ENCODE measurements at regions not wholly inside any gene's neighbourhood (a gene's known extent, or its start where the extent isn't known, plus 50 kb on each side); places are given as distances from the start of the nearest gene placed in this dataset.

DNA sequence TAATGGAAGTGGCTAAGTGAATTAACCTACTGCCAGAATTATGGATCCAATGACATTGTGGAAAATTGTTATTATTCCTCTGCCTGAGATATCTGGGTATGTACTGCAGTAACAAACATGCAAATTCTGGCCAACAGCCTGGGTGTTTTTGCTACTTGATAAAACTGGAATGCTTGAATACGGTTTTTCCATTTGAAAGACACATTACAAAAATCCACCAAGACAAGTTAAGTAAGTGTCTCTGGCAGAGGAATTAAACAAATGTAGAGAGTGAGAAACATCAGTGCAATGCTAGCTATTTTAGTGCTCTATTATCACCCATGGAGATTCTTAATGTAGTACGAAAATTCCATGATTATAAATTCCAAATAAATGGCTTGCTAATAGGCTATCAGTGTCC is 312.4 kb upstream of the MEIS1 start:
- no peak for DNase-seq (ENCODE audit: low read depth in 1 of 2, low spot score in 1 of 2)

GRCh38 chr2:66121946-66122345 is 313.0 kb upstream of the MEIS1 start:
- DNase-seq (ENCODE audit: low read depth in 1 of 2, low spot score in 1 of 2) = no peak
- H3K27me3 ChIP-seq (ENCODE audit: insufficient read depth, poor library complexity, severe bottlenecking) = no peaks in the 10 kb centered on the region
- H3K27ac ChIP-seq (replicated peaks) = no peak overlapping the region
- TF ChIP-seq, protein P1, sequence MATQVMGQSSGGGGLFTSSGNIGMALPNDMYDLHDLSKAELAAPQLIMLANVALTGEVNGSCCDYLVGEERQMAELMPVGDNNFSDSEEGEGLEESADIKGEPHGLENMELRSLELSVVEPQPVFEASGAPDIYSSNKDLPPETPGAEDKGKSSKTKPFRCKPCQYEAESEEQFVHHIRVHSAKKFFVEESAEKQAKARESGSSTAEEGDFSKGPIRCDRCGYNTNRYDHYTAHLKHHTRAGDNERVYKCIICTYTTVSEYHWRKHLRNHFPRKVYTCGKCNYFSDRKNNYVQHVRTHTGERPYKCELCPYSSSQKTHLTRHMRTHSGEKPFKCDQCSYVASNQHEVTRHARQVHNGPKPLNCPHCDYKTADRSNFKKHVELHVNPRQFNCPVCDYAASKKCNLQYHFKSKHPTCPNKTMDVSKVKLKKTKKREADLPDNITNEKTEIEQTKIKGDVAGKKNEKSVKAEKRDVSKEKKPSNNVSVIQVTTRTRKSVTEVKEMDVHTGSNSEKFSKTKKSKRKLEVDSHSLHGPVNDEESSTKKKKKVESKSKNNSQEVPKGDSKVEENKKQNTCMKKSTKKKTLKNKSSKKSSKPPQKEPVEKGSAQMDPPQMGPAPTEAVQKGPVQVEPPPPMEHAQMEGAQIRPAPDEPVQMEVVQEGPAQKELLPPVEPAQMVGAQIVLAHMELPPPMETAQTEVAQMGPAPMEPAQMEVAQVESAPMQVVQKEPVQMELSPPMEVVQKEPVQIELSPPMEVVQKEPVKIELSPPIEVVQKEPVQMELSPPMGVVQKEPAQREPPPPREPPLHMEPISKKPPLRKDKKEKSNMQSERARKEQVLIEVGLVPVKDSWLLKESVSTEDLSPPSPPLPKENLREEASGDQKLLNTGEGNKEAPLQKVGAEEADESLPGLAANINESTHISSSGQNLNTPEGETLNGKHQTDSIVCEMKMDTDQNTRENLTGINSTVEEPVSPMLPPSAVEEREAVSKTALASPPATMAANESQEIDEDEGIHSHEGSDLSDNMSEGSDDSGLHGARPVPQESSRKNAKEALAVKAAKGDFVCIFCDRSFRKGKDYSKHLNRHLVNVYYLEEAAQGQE (IDR thresholded peaks at IDR 0.05; ENCODE audit: insufficient replicate concordance, low read depth) = no peak
- TF ChIP-seq, protein P2, sequence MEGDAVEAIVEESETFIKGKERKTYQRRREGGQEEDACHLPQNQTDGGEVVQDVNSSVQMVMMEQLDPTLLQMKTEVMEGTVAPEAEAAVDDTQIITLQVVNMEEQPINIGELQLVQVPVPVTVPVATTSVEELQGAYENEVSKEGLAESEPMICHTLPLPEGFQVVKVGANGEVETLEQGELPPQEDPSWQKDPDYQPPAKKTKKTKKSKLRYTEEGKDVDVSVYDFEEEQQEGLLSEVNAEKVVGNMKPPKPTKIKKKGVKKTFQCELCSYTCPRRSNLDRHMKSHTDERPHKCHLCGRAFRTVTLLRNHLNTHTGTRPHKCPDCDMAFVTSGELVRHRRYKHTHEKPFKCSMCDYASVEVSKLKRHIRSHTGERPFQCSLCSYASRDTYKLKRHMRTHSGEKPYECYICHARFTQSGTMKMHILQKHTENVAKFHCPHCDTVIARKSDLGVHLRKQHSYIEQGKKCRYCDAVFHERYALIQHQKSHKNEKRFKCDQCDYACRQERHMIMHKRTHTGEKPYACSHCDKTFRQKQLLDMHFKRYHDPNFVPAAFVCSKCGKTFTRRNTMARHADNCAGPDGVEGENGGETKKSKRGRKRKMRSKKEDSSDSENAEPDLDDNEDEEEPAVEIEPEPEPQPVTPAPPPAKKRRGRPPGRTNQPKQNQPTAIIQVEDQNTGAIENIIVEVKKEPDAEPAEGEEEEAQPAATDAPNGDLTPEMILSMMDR (IDR thresholded peaks at IDR 0.05; ENCODE audit: insufficient read depth, low read length) = no peak
- TF ChIP-seq SPI1 (IDR thresholded peaks at IDR 0.05; ENCODE audit: borderline replicate concordance, low read depth) (no peak), GABPA (IDR thresholded peaks at IDR 0.05; ENCODE audit: low read depth) (no peak), POLR2AphosphoS5 (IDR thresholded peaks at IDR 0.05; ENCODE audit: low read depth) (no peak)
- no peak overlapping the region for H3K4me3 ChIP-seq (replicated peaks; ENCODE audit: insufficient read depth, low read length)

More for the DNA sequence above, 312.4 kb upstream of the MEIS1 start:
- TF ChIP-seq, protein P1 (IDR thresholded peaks at IDR 0.05; ENCODE audit: insufficient replicate concordance, low read depth) = no peak
- TF ChIP-seq SPI1 (IDR thresholded peaks at IDR 0.05; ENCODE audit: borderline replicate concordance, low read depth) (no peak), POLR2AphosphoS5 (IDR thresholded peaks at IDR 0.05; ENCODE audit: low read depth) (no peak)
- TF ChIP-seq, protein P2 (IDR thresholded peaks at IDR 0.05; ENCODE audit: insufficient read depth, low read length) = no peak
- Histone ChIP-seq H3K27me3 (ENCODE audit: insufficient read depth, poor library complexity, severe bottlenecking) (no peaks in the 10 kb centered on the region), H3K4me3 (replicated peaks; ENCODE audit: insufficient read depth, low read length) (no peak overlapping the region), H3K27ac (replicated peaks) (no peak overlapping the region)

DNA sequence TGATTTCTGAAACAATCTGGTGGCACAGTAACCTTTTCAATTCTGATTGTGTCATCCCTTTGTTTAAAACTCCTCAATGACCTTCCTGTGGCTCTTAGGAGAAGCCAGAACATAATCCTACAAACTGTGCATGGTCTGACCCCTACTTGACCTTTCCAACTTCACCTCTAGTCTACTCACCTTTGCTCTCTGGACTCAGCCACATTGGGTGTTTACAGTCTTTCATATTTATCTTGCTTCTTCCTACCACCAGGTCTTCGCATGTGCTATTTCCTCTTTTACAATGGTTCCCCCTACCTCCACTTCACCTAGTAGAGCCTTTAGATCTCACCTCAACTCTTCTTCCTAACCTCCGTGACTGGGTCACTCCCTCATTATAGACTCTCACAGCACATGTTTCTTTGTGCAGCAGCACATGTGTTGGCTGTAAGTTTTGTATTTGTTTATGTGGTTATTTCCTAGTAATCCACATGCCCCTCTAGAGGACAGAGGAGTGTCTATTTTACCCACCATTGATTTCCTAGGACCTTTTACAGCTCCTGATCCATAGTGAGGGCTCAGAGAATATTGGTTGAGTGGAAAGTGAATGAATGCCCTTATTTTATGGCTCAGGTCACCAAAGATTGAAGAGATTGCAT is 320.8 kb upstream of the MEIS1 start:
- Histone ChIP-seq H3K27ac (replicated peaks) (no peak overlapping the region), H3K27me3 (ENCODE audit: insufficient read depth, poor library complexity, severe bottlenecking) (no peaks in the 10 kb centered on the region), H3K4me3 (replicated peaks; ENCODE audit: insufficient read depth, low read length) (no peak overlapping the region)
- TF ChIP-seq, protein P1 (IDR thresholded peaks at IDR 0.05; ENCODE audit: insufficient replicate concordance, low read depth) = no peak
- TF ChIP-seq GABPA (IDR thresholded peaks at IDR 0.05; ENCODE audit: low read depth) (no peak), SPI1 (IDR thresholded peaks at IDR 0.05; ENCODE audit: borderline replicate concordance, low read depth) (no peak), POLR2AphosphoS5 (IDR thresholded peaks at IDR 0.05; ENCODE audit: low read depth) (no peak)
- TF ChIP-seq, protein P2 (IDR thresholded peaks at IDR 0.05; ENCODE audit: insufficient read depth, low read length) = no peak
- no peak for DNase-seq (ENCODE audit: low read depth in 1 of 2, low spot score in 1 of 2)

All from HL-60 (cell line).